Thoracic aorta (tissue), 2 donors: ENCODE measurements at regions not wholly inside any gene's neighbourhood (a gene's known extent, or its start where the extent isn't known, plus 50 kb on each side); places are given as distances from the start of the nearest gene placed in this dataset.

Experiments
- ATAC-seq: fragments of 150-250 bp; one replicate; pipeline ENCODE4 v1.8.0; 2017; ENCODE audit warnings: low read depth; ENCODE audit not compliant: insufficient number of reproducible peaks, low FRiP score
- DNase-seq: peaks from one replicate; pipeline ENCODE4 v3.0.0-alpha.2; 2020; ENCODE audit warnings: low spot score
- H3K27ac ChIP-seq, 2 donors: fragments of 200-600 bp; sonication (generic); 1 replicate in 1 of 2; 2 replicates in 1 of 2; pipeline ENCODE4 v1.5.1; 2016; ENCODE audit warnings: mild to moderate bottlenecking in 2 of 2, moderate library complexity in 2 of 2
- H3K27me3 ChIP-seq: fragments of 200-600 bp; sonication (generic); replicated peaks from 2 replicates; pipeline ENCODE4 v1.6.0; 2016; ENCODE audit warnings: mild to moderate bottlenecking; ENCODE audit not compliant: insufficient read depth
- H3K36me3 ChIP-seq: fragments of 200-600 bp; sonication (generic); one replicate; pipeline ENCODE4 v1.5.1; 2016
- H3K4me1 ChIP-seq, 2 donors: fragments of 200-600 bp; sonication (generic); 1 replicate in 1 of 2; 2 replicates in 1 of 2; pipeline versions ENCODE4 v1.5.1 to v1.6.0; 2016; ENCODE audit warnings: low read depth in 2 of 2, mild to moderate bottlenecking in 1 of 2; ENCODE audit not compliant: control insufficient read depth in 1 of 2
- H3K4me3 ChIP-seq: fragments of 200-600 bp; sonication (generic); 2 replicates; pipeline ENCODE4 v1.5.1; 2016; ENCODE audit warnings: mild to moderate bottlenecking
- H3K9me3 ChIP-seq: fragments of 200-600 bp; sonication (generic); 2 replicates; pipeline ENCODE4 v1.5.1; 2016
- CTCF ChIP-seq: fragments of 200-600 bp; sonication (generic); IDR thresholded peaks from one replicate; pipeline ENCODE4 v1.5.1; 2019; ENCODE audit warnings: antibody characterized with exemption

GRCh38 chr2:120986898-120987650 is 251.4 kb downstream of the GLI2 start:
- no peak for TF ChIP-seq CTCF
- no peaks in the 10 kb centered on the region for H3K9me3 ChIP-seq
- peaks cover 30% of the 10 kb centered on the region for H3K36me3 ChIP-seq
- no peak overlapping the region for H3K27ac ChIP-seq
- H3K27me3 ChIP-seq = no peaks in the 10 kb centered on the region
- ATAC-seq (no peak), DNase-seq (no peak)
- no peaks in the 10 kb centered on the region for H3K4me1 ChIP-seq
- H3K4me3 ChIP-seq = no peak overlapping the region

GRCh38 chr2:120988051-120988699 is 252.5 kb downstream of the GLI2 start:
- H3K4me1 ChIP-seq = no peaks in the 10 kb centered on the region
- TF ChIP-seq CTCF = no peak
- H3K36me3 ChIP-seq = peaks cover 30% of the 10 kb centered on the region
- no peak overlapping the region for H3K27ac ChIP-seq
- DNase-seq = no peak
- no peak for ATAC-seq
- no peak overlapping the region for H3K4me3 ChIP-seq
- no peaks in the 10 kb centered on the region for H3K27me3 ChIP-seq
- no peaks in the 10 kb centered on the region for H3K9me3 ChIP-seq

DNA sequence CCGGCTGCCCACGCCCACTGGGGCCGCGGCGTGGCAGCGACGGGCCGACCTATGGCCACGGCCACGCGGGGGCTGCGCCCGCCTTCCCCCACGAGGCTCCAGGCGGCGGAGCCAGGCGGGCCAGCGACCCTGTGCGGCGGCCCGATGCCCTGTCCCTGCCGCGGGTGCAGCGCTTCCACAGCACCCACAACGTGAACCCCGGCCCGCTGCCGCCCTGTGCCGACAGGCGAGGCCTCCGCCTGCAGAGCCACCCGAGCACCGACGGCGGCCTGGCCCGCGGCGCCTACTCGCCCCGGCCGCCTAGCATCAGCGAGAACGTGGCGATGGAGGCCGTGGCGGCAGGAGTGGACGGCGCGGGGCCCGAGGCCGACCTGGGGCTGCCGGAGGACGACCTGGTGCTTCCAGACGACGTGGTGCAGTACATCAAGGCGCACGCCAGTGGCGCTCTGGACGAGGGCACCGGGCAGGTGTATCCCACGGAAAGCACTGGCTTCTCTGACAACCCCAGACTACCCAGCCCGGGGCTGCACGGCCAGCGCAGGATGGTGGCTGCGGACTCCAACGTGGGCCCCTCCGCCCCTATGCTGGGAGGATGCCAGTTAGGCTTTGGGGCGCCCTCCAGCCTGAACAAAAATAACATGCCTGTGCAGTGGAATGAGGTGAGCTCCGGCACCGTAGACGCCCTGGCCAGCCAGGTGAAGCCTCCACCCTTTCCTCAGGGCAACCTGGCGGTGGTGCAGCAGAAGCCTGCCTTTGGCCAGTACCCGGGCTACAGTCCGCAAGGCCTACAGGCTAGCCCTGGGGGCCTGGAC is 253.2 kb downstream of the GLI2 start:
- no peak overlapping the region for H3K4me3 ChIP-seq
- DNase-seq = no peak
- no peak for TF ChIP-seq CTCF

GRCh38 chr2:120989512-120990441 is 254.1 kb downstream of the GLI2 start:
- no peak for TF ChIP-seq CTCF
- Histone ChIP-seq H3K27me3 (no peaks in the 10 kb centered on the region), H3K4me1 (no peaks in the 10 kb centered on the region), H3K27ac (no peak overlapping the region), H3K9me3 (no peaks in the 10 kb centered on the region), H3K36me3 (peaks cover 23% of the 10 kb centered on the region), H3K4me3 (no peak overlapping the region)
- no peak for ATAC-seq
- no peak for DNase-seq

More for the DNA sequence above, 253.2 kb downstream of the GLI2 start:
- Histone ChIP-seq H3K27ac (no peak overlapping the region), H3K4me1 (no peaks in the 10 kb centered on the region), H3K36me3 (peaks cover 30% of the 10 kb centered on the region), H3K27me3 (no peaks in the 10 kb centered on the region), H3K9me3 (no peaks in the 10 kb centered on the region)
- no peak for ATAC-seq
